WTC11 (cell line): ENCODE measurements at regions not wholly inside any gene's neighbourhood (a gene's known extent, or its start where the extent isn't known, plus 50 kb on each side); places are given as distances from the start of the nearest gene placed in this dataset.

Experiments
- ATAC-seq: fragments of 200-7000 bp; cut with Tn5 transposase; 2 replicates; pipeline ENCODE4 v1.10.0; 2021; ENCODE audit warnings: mild to moderate bottlenecking, moderate library complexity
- CTCF ChIA-PET: fragments of 300-600 bp; sonication (Branson Sonifier 250); formaldehyde crosslinking; loops from one replicate; lab custom pipeline; 2021; ENCODE audit warnings: antibody characterized with exemption; lab: Charles Lee
- POLR2A ChIA-PET: fragments of 350-600 bp; sonication (Branson Sonifier 250); formaldehyde crosslinking; loops from one replicate; lab custom pipeline; 2021; ENCODE audit warnings: antibody characterized with exemption; lab: Charles Lee
- DNase-seq: peaks from one replicate; pipeline ENCODE4 v3.0.0; 2021; ENCODE audit warnings: low spot score
- H3K27ac Mint-ChIP-seq: 2 replicates; pipeline ENCODE4 v1.8.0; 2021; ENCODE audit warnings: mixed read lengths
- H3K27me3 Mint-ChIP-seq: 2 replicates; pipeline ENCODE4 v1.8.0; 2021; ENCODE audit warnings: low read depth, mild to moderate bottlenecking, moderate library complexity, mixed read lengths
- H3K36me3 Mint-ChIP-seq: 2 replicates; pipeline ENCODE4 v1.8.0; 2021; ENCODE audit warnings: mixed read lengths
- H3K4me1 Mint-ChIP-seq: 2 replicates; pipeline ENCODE4 v1.8.0; 2022; ENCODE audit warnings: mixed read lengths
- H3K4me3 Mint-ChIP-seq: 2 replicates; pipeline ENCODE4 v1.8.0; 2021; ENCODE audit warnings: mild to moderate bottlenecking, moderate library complexity, mixed read lengths
- H3K9me3 Mint-ChIP-seq: 2 replicates; pipeline ENCODE4 v1.8.0; 2021; ENCODE audit warnings: mixed read lengths
- ATF1 ChIP-seq: sonication (generic); formaldehyde crosslinking; IDR thresholded peaks from 2 replicates; pipeline ENCODE4 v1.8.1; 2023; ENCODE audit warnings: mild to moderate bottlenecking, moderate library complexity, missing genetic modification reagents
- CBFB ChIP-seq: sonication (generic); formaldehyde crosslinking; IDR thresholded peaks from 2 replicates; pipeline ENCODE4 v1.8.1; 2022; ENCODE audit warnings: mild to moderate bottlenecking, low read depth, missing genetic modification reagents
- ETV6 ChIP-seq: sonication (generic); formaldehyde crosslinking; IDR thresholded peaks from 2 replicates; pipeline ENCODE4 v1.8.1; 2022; ENCODE audit warnings: mild to moderate bottlenecking, missing genetic modification reagents
- FOXP1 ChIP-seq: sonication (generic); formaldehyde crosslinking; IDR thresholded peaks from 2 replicates; pipeline ENCODE4 v1.8.0; 2022; ENCODE audit warnings: missing genetic modification reagents, mild to moderate bottlenecking, moderate library complexity, borderline replicate concordance
- GABPB1 ChIP-seq: sonication (generic); formaldehyde crosslinking; IDR thresholded peaks from 2 replicates; pipeline ENCODE4 v1.8.1; 2023; ENCODE audit warnings: mild to moderate bottlenecking, missing genetic modification reagents
- GTF2I ChIP-seq: fragments of 250-450 bp; sonication (Bioruptor Pico); conservative IDR thresholded peaks from 2 replicates; pipeline ENCODE4 v1.4.0; 2021; ENCODE audit warnings: mild to moderate bottlenecking
- HMGA2 ChIP-seq: fragments of 250-450 bp; sonication (Bioruptor Pico); IDR thresholded peaks from 2 replicates; pipeline ENCODE4 v1.4.0; 2021; ENCODE audit warnings: mild to moderate bottlenecking, moderate library complexity
- IRF2 ChIP-seq: sonication (generic); formaldehyde crosslinking; IDR thresholded peaks from 2 replicates; pipeline ENCODE4 v1.8.0; 2022; ENCODE audit warnings: low read depth, missing genetic modification reagents, borderline replicate concordance
- NFATC4 ChIP-seq: fragments of 250-450 bp; sonication (Bioruptor Pico); IDR thresholded peaks from 2 replicates; pipeline ENCODE4 v1.9.0; 2021; ENCODE audit warnings: mild to moderate bottlenecking
- NFYB ChIP-seq: sonication (generic); formaldehyde crosslinking; conservative IDR thresholded peaks from 2 replicates; pipeline ENCODE4 v1.8.0; 2022; ENCODE audit warnings: low read depth, missing genetic modification reagents
- SMAD4 ChIP-seq: sonication (generic); formaldehyde crosslinking; IDR thresholded peaks from 2 replicates; pipeline ENCODE4 v1.8.0; 2022; ENCODE audit warnings: mild to moderate bottlenecking, missing genetic modification reagents
- TP53 ChIP-seq: sonication (generic); formaldehyde crosslinking; IDR thresholded peaks from 2 replicates; pipeline ENCODE4 v1.8.1; 2023; ENCODE audit warnings: mild to moderate bottlenecking, missing genetic modification reagents
- ZBTB21 ChIP-seq: sonication (generic); formaldehyde crosslinking; IDR thresholded peaks from 2 replicates; pipeline ENCODE4 v1.8.1; 2023; ENCODE audit warnings: mild to moderate bottlenecking, missing genetic modification reagents, borderline replicate concordance
- ZNF317 ChIP-seq: sonication (generic); formaldehyde crosslinking; IDR thresholded peaks from 2 replicates; pipeline ENCODE4 v1.8.1; 2023; ENCODE audit warnings: low read depth, mild to moderate bottlenecking, moderate library complexity, missing genetic modification reagents, borderline replicate concordance
- TF ChIP-seq, protein P1 (sequence below): sonication (generic); formaldehyde crosslinking; IDR thresholded peaks from 2 replicates; pipeline ENCODE4 v1.8.0; 2022; ENCODE audit warnings: mild to moderate bottlenecking, missing genetic modification reagents
- TF ChIP-seq, protein P2 (sequence below): sonication (generic); formaldehyde crosslinking; conservative IDR thresholded peaks from 2 replicates; pipeline ENCODE4 v1.8.1; 2023; ENCODE audit warnings: mild to moderate bottlenecking, low read depth, missing genetic modification reagents, moderate library complexity
- TF ChIP-seq, protein P3 (sequence below): fragments of 250-450 bp; sonication (Bioruptor Pico); IDR thresholded peaks from 2 replicates; pipeline ENCODE4 v1.9.0; 2021; ENCODE audit warnings: mild to moderate bottlenecking, borderline replicate concordance
- TF ChIP-seq, protein P4 (sequence below): fragments of 250-450 bp; sonication (Bioruptor Pico); IDR thresholded peaks from 2 replicates; pipeline ENCODE4 v1.9.0; 2021; ENCODE audit warnings: mild to moderate bottlenecking
- TF ChIP-seq, protein P5 (sequence below): fragments of 250-450 bp; sonication (Bioruptor Pico); IDR thresholded peaks from 2 replicates; pipeline ENCODE4 v1.8.0; 2021; ENCODE audit warnings: mild to moderate bottlenecking

DNA sequence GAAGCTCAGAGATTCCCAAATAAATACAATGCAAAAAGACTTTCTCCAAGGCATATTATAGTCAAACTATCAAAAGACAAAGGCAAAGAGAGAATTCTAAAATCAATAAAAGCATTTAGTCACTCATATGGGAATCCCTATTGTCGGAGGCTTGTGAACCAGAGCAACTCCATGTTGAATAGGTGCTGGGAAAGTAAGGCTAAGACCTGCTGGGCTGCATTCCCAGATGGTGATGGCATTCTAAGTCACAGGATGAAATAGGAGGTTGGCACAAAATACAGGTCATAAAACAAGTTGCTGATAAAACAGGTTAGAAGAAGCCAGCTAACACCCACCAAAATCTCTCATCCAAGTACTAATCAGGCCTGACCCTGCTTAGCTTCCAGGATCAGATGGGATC lies 84.5 kb downstream of the JRKL start:
- POLR2A ChIA-PET: no interaction called here
- no peak overlapping the region for H3K27ac Mint-ChIP-seq
- TF ChIP-seq ZBTB21 (CRISPR knock-in tag) (no peak), GTF2I (no peak), TP53 (CRISPR knock-in tag) (no peak), SMAD4 (CRISPR knock-in tag) (no peak), FOXP1 (CRISPR knock-in tag) (no peak), HMGA2 (CRISPR knock-in tag) (no peak), NFATC4 (CRISPR knock-in tag) (no peak), IRF2 (CRISPR knock-in tag) (no peak), ATF1 (no peak), ZNF317 (CRISPR knock-in tag) (no peak), NFYB (no peak), ETV6 (no peak), CBFB (no peak), GABPB1 (CRISPR knock-in tag) (no peak)
- TF ChIP-seq, protein P1, sequence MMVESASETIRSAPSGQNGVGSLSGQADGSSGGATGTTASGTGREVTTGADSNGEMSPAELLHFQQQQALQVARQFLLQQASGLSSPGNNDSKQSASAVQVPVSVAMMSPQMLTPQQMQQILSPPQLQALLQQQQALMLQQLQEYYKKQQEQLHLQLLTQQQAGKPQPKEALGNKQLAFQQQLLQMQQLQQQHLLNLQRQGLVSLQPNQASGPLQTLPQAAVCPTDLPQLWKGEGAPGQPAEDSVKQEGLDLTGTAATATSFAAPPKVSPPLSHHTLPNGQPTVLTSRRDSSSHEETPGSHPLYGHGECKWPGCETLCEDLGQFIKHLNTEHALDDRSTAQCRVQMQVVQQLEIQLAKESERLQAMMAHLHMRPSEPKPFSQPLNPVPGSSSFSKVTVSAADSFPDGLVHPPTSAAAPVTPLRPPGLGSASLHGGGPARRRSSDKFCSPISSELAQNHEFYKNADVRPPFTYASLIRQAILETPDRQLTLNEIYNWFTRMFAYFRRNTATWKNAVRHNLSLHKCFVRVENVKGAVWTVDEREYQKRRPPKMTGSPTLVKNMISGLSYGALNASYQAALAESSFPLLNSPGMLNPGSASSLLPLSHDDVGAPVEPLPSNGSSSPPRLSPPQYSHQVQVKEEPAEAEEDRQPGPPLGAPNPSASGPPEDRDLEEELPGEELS (CRISPR knock-in tag): no peak
- TF ChIP-seq, protein P2, sequence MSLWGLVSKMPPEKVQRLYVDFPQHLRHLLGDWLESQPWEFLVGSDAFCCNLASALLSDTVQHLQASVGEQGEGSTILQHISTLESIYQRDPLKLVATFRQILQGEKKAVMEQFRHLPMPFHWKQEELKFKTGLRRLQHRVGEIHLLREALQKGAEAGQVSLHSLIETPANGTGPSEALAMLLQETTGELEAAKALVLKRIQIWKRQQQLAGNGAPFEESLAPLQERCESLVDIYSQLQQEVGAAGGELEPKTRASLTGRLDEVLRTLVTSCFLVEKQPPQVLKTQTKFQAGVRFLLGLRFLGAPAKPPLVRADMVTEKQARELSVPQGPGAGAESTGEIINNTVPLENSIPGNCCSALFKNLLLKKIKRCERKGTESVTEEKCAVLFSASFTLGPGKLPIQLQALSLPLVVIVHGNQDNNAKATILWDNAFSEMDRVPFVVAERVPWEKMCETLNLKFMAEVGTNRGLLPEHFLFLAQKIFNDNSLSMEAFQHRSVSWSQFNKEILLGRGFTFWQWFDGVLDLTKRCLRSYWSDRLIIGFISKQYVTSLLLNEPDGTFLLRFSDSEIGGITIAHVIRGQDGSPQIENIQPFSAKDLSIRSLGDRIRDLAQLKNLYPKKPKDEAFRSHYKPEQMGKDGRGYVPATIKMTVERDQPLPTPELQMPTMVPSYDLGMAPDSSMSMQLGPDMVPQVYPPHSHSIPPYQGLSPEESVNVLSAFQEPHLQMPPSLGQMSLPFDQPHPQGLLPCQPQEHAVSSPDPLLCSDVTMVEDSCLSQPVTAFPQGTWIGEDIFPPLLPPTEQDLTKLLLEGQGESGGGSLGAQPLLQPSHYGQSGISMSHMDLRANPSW: no peak
- TF ChIP-seq, protein P3, sequence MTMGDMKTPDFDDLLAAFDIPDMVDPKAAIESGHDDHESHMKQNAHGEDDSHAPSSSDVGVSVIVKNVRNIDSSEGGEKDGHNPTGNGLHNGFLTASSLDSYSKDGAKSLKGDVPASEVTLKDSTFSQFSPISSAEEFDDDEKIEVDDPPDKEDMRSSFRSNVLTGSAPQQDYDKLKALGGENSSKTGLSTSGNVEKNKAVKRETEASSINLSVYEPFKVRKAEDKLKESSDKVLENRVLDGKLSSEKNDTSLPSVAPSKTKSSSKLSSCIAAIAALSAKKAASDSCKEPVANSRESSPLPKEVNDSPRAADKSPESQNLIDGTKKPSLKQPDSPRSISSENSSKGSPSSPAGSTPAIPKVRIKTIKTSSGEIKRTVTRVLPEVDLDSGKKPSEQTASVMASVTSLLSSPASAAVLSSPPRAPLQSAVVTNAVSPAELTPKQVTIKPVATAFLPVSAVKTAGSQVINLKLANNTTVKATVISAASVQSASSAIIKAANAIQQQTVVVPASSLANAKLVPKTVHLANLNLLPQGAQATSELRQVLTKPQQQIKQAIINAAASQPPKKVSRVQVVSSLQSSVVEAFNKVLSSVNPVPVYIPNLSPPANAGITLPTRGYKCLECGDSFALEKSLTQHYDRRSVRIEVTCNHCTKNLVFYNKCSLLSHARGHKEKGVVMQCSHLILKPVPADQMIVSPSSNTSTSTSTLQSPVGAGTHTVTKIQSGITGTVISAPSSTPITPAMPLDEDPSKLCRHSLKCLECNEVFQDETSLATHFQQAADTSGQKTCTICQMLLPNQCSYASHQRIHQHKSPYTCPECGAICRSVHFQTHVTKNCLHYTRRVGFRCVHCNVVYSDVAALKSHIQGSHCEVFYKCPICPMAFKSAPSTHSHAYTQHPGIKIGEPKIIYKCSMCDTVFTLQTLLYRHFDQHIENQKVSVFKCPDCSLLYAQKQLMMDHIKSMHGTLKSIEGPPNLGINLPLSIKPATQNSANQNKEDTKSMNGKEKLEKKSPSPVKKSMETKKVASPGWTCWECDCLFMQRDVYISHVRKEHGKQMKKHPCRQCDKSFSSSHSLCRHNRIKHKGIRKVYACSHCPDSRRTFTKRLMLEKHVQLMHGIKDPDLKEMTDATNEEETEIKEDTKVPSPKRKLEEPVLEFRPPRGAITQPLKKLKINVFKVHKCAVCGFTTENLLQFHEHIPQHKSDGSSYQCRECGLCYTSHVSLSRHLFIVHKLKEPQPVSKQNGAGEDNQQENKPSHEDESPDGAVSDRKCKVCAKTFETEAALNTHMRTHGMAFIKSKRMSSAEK (CRISPR knock-in tag): no peak
- TF ChIP-seq, protein P4, sequence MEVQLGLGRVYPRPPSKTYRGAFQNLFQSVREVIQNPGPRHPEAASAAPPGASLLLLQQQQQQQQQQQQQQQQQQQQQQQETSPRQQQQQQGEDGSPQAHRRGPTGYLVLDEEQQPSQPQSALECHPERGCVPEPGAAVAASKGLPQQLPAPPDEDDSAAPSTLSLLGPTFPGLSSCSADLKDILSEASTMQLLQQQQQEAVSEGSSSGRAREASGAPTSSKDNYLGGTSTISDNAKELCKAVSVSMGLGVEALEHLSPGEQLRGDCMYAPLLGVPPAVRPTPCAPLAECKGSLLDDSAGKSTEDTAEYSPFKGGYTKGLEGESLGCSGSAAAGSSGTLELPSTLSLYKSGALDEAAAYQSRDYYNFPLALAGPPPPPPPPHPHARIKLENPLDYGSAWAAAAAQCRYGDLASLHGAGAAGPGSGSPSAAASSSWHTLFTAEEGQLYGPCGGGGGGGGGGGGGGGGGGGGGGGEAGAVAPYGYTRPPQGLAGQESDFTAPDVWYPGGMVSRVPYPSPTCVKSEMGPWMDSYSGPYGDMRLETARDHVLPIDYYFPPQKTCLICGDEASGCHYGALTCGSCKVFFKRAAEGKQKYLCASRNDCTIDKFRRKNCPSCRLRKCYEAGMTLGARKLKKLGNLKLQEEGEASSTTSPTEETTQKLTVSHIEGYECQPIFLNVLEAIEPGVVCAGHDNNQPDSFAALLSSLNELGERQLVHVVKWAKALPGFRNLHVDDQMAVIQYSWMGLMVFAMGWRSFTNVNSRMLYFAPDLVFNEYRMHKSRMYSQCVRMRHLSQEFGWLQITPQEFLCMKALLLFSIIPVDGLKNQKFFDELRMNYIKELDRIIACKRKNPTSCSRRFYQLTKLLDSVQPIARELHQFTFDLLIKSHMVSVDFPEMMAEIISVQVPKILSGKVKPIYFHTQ: no peak
- TF ChIP-seq, protein P5, sequence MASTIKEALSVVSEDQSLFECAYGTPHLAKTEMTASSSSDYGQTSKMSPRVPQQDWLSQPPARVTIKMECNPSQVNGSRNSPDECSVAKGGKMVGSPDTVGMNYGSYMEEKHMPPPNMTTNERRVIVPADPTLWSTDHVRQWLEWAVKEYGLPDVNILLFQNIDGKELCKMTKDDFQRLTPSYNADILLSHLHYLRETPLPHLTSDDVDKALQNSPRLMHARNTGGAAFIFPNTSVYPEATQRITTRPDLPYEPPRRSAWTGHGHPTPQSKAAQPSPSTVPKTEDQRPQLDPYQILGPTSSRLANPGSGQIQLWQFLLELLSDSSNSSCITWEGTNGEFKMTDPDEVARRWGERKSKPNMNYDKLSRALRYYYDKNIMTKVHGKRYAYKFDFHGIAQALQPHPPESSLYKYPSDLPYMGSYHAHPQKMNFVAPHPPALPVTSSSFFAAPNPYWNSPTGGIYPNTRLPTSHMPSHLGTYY (CRISPR knock-in tag): no peak
- TF ChIP-seq, all 79 proteins: peak for 0
- CTCF ChIA-PET: interaction anchor here (1.4 kb wide), 1 partner anchor 10 kb away, joined by 3 read pairs; no protein-coding TSS in a partner anchor
- Mint-ChIP-seq H3K4me3 (no peak overlapping the region), H3K27me3 (no peaks in the 10 kb centered on the region; the same call in 1 of the 2 replicates), H3K4me1 (no peaks in the 10 kb centered on the region), H3K9me3 (peaks cover 47% of the 10 kb centered on the region), H3K36me3 (peaks cover 4% of the 10 kb centered on the region)
- ATAC-seq (no peak), DNase-seq (no peak)
